ENCODE measurements at regions not wholly inside any gene's neighbourhood (a gene's known extent, or its start where the extent isn't known, plus 50 kb on each side); places are given as distances from the start of the nearest gene placed in this dataset.

GRCh38 chr2:126444512-126444911 lies 211.4 kb upstream of the GYPC start:
- no peak for TF ChIP-seq CTCF (IDR thresholded peaks at IDR 0.05)
- TF ChIP-seq POLR2A (IDR thresholded peaks at IDR 0.05): no peak
